GM18502 (cell line): ENCODE measurements at regions not wholly inside any gene's neighbourhood (a gene's known extent, or its start where the extent isn't known, plus 50 kb on each side); places are given as distances from the start of the nearest gene placed in this dataset.
A peak's percentile ranks its signal among the peaks of the same experiment; 100 is the strongest.

Experiments
- ATAC-seq: cut with Tn5 transposase; IDR thresholded peaks from one replicate; pipeline ENCODE4 v1.9.1; 2021; ENCODE audit warnings: mild to moderate bottlenecking; ENCODE audit not compliant: unreplicated experiment, poor library complexity

GRCh38 chr15:94535298-94536048 is 304.1 kb downstream of the MCTP2 start:
- ATAC-seq, result no peak

DNA sequence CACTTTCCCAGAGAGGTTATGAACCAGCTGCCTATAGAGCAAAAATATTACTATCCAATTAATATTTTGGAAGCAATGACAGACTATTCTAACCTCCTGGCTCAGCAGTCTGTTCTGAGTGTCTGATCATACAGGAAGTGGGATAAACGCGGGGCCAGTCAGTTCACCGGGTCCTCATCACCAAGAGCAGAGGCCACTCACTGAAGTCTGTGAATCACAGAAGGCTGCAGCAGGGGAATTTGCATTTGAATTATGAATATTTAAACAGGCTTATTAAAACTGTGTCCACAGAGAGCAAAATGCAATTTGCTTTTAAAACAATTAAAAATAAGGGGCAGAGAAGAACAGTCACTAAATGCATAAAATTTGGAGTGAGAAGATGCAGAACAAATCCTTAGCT is 305.2 kb downstream of the MCTP2 start:
- ATAC-seq, result no peak

DNA sequence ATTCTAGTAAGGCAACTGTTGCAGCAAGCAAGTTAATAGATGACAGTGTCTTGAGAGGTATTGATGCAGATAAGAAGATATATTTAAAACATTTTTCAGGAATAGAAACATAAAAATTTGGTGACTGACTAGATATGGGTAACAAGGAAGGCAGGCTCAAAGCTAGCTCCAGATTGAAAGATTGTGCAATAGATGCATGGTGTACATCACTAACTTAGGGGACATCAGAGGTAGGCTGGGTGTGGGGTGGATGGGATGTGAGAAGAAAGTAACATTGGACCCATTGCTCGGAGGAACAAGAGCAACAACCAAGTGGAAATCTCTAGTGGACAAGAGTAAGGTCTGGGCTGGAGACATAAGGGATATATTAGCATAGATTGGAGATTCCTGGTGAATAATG is 306.9 kb downstream of the MCTP2 start:
- ATAC-seq, result no peak

DNA sequence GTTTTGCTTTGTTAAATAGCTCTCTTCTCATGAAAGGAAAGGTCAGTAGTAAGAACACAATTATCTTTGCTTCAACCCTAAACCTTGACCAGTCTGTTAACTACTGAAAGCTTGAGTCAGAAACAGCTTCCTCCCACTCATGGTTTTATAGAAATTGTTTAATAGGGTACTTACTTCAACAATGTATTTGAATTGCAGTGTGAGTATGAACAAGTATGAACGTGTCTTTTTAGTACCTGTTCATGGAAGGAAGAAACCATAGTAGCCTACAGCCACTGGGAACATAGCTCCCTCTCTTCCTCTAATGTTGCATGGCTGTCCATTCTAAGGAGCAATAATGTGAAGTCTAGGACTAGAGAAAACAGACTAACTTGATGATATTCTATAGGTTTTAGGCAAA is 311.0 kb downstream of the MCTP2 start:
- no peak for ATAC-seq

DNA sequence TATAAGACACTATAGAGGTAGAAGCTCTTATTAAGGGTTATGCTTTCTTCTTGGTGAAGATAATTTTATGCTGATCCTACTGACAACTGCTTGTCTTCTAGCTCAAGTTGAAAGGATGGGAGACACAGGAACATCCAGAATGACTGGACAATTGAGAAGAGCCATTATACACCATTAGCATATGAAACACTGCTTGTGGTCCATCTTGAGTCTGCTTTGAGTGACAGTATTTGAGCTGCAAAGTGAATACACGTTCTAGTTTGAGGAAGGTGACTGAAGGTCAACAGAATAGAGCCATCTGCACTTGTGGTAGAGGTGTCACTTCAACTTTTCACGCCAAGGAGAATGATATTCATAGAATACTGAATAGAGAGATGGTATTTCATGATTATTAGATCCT is 315.4 kb downstream of the MCTP2 start:
- no peak for ATAC-seq

GRCh38 chr15:94547711-94548110 is 316.4 kb downstream of the MCTP2 start:
- no peak for ATAC-seq

- ATAC-seq, result no peak
Measured at GRCh38 chr15:94555841-94556519, 324.6 kb downstream of the MCTP2 start.

DNA sequence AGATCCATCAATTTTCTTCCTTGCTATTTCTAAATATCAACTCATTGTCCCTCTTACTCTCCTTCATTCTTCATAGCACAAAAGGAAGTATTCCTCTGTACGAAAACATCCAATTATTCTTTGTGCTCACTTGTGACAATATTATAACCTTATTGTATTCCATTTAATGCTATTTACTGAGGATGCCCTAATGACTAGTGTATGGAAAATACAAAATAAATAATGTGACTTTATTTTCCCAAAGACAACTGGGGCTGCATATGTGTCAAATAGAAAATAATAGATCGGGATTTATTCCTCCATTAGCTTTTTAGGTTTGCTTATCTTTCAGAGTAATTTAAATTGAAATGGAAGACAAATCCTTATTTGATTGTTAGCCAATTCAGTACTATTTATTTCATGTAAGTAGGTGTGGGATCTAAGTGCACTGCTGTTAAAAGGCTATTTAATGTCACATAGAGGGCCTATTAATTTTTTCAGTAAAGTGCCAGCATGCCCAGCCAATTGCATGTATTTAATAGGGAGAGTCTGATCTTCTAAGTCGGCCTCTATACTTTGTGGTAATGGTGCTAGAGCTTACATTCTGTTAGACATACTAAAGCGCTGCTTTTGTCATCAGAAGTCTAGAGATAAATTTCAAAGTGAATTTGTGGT is 329.8 kb downstream of the MCTP2 start:
- ATAC-seq, result no peak

DNA sequence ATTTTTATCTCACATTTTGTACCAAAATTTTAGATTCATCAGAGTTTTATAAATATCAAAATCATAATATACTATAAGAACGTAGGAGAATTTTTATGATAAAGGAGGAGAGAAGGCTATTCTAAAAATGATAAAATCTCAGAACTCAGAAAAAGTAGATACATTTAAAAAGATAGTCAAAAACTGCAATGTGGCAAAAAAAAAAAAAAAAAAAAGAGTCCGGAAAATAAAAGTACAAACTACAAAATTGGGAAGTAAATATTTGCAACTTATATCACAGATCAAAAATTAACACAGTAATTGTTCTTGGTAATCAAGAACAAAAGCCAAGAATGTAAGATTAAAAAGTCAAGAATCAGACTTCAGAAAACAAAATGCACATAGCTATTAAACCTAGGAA is 332.1 kb downstream of the MCTP2 start:
- no peak for ATAC-seq

GRCh38 chr15:94576889-94577533 is 345.6 kb downstream of the MCTP2 start:
- ATAC-seq, result peak; percentile 83

DNA sequence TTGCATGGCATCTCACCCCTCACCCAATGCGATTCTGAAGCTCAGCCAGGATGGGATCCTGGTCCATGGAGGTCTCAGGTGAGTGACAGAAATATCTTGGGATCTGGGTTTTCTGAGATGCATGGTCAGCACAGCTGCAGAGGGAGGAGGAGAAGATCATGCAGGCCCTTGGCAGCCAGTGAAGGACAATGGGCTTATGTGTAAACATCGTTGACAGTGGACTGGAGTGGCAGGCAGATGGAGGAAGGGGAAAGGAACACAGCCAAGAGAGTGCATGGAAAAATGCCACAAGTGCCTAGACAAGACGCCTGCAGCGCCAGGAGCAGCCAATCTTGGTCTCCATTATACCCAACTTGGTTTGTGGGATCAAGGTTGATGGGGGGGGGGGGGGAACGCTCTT is 347.9 kb downstream of the MCTP2 start:
- no peak for ATAC-seq

GRCh38 chr15:94580211-94580885 is 349.0 kb downstream of the MCTP2 start:
- no peak for ATAC-seq

- ATAC-seq, result peak; percentile 35
Measured at GRCh38 chr15:94582368-94582767, 351.0 kb downstream of the MCTP2 start.

DNA sequence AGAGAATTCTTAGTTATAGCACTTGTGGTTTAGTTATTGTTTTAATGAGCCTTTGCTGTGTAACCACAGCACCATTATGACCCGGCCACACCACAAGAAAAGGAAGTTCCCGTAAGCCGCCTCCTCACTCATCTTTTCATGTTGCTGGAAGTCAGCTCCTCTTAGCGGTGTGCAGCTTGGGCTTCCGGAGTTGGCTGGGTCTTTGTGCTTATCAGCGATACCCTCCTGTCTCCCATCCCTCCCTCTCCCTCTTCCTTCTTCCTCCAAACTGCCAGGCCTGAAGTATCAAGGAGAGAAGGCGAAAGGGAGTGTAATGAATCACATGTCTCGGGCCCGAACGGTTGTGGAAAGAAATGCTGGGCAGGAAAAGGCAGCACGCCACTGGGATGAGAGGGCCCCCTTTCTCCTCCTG is 353.5 kb downstream of the MCTP2 start:
- peak; percentile 84 for ATAC-seq

GRCh38 chr15:94586099-94586498 is 354.7 kb downstream of the MCTP2 start:
- ATAC-seq, result peak; percentile 73

DNA sequence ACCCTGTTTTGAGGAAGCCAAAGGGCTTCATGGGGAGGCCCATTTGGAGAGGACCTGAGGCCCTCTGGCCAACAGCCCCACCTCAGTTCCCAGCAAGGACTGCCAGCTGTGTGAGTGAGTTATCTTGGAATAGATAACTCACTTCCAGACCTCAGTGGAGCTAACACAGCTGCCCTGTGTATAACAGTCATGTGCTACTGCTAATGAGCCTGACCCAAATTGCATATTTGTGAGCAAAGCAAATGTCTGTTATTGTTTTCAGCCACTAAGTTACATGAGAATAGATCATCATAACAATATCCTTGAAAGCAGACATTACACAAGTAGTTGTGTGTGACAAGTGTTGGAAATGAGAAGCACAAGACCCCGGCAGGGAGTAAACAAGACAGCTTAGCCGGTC is 355.8 kb downstream of the MCTP2 start:
- no peak for ATAC-seq

DNA sequence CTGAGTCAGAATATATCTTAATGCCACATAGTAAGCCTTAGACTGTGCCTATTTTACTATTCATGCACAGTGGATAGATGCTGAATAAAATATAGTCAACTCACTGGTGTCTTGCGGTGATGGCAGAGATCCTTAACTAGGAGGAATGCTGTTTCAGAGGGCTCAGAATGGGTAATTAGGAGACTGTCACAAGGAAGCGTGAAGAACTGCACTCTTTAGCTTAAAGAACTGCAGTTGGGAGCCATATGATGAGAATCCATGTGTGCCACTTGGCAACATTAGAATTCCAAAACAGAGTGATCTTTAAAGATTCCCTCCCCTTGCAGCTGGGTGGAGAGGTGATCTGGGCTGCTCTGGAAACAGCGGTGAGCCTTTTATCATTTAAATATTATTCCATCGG is 357.6 kb downstream of the MCTP2 start:
- no peak for ATAC-seq

- ATAC-seq, result no peak
Measured at GRCh38 chr15:94592495-94592894, 361.1 kb downstream of the MCTP2 start.

DNA sequence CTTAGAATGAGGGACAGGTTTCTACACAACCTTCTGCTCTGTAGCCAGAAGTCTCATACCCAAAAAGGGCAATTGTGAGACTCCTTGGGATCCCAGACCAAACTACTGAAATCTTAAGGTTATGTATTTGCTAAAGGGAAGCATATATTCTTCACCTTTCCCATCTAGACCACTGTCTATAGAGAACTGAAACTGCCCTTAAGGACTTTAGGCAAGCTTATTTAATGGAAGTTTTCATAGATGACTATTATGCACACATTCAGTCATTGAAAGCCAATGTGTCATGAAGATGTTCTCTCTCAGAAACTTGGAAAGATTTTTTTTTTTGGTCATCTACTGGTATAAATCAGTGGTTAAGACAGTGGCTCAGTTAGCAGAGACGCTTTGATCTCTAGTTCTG is 365.3 kb downstream of the MCTP2 start:
- no peak for ATAC-seq

- ATAC-seq, result no peak
Measured at GRCh38 chr15:94600505-94600904, 369.1 kb downstream of the MCTP2 start.
